H1 (cell line): ENCODE measurements at regions not wholly inside any gene's neighbourhood (a gene's known extent, or its start where the extent isn't known, plus 50 kb on each side); places are given as distances from the start of the nearest gene placed in this dataset.

Source experiments
- CHD2 ChIP-seq: IDR thresholded peaks from 2 replicates; pipeline ENCODE4 v1.6.1; 2012; ENCODE audit warnings: low read length, improper control_type of control experiment
- RNF2 ChIP-seq: fragments of 200-900, 300-1000 bp; sonication (generic); IDR thresholded peaks from 2 replicates; pipeline ENCODE4 v1.7.1; 2016; ENCODE audit warnings: borderline replicate concordance, low read depth, mild to moderate bottlenecking, antibody characterized with exemption, low read length; ENCODE audit not compliant: poor library complexity, severe bottlenecking; ENCODE audit errors: missing control alignments
- SP4 ChIP-seq: IDR thresholded peaks from 2 replicates; pipeline ENCODE4 v1.6.1; 2012; ENCODE audit warnings: low read length, inconsistent platforms

DNA sequence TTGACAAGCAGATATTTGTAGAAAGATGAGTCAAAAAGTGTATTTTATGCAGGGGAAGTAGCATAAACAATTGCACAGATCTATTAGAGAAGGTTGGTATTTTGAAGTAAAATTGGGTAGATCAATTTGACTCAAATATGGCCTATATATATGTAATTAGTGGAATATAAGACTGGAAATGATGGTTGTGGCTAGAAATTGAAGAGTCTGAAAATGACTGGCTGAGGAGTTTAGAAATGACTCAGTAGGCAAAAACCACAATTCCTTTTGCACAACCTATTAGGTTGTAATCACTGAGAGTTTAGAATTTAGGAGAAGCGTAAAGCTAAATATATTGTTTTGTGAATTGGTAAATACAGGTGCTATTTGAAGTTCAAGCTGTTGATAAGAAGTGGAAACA, 622.6 kb upstream of the PCDH20 start (continued):
- TF ChIP-seq SP4 (no peak), CHD2 (no peak), RNF2 (no peak)
